NAMALWA (cell line): ENCODE measurements at regions not wholly inside any gene's neighbourhood (a gene's known extent, or its start where the extent isn't known, plus 50 kb on each side); places are given as distances from the start of the nearest gene placed in this dataset.
"Not testable (repeated sequence)": the region's sequence is repeated elsewhere in the genome, so short reads cannot be mapped to it uniquely, and the experiment has no call there.

ENCODE experiments used
- DNase-seq: peaks from one replicate; pipeline ENCODE4 v3.0.0-alpha.2; 2015; ENCODE audit warnings: low spot score

- DNase-seq: no peak
Measured at GRCh38 chr5:56659971-56660370, 155.4 kb upstream of the MAP3K1 start.

DNA sequence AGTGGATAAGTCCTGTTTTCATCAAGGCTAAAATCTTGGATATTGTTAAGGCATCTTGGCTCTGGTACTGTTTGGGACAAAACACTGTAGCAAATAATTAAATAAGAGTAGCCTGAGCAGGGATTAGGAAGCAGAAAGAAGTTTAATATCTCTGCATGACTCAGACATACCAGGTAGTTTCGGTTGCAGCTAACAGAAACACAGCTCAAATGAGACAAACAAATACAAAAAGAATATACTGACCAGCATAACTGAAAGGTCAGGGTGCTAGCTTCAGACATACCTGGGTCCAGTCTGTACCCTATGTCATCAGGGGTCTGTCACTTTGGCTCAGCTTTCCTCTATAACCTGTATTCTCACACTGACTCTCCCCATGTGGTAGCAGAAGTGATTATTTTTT lies 156.4 kb upstream of the MAP3K1 start:
- DNase-seq: no peak

DNA sequence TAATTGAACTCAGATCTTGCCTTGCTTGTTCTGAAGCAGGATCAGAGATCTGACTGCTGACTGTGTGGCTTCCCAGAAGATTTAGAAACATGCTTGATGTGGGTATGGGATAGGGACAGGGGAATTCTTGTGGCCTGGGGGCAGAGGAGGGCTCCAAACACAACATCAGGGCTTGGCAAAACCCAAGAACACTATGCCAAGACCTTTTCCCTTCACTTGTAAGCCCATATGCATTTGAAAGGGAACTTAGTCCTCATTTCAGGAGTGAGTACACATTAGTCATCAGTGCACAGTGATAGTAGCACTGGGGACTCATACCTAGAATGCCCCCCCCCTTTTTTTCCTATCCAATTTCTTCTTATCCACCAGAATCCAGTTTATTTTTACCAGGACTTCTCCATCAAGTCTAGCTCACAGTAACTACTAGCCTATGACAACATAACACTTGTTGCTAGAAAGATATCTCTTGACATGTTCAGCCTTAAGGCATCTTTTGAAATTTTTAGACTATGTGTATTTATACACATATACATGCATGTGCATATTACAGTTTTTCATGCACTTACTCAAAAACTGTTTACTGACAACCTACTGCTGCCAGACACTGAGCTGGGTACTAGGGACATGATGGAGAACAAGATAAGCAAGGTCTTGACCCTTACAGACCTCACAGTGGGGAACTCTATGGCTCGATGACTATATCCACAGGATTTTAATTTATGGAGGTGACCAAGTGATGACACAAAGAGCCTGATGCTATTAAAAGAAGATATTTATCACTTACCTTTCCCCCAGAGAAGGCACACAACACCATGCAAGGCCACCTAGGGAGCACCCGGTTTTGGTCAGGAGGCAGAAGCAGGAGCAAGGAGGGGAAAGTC lies 158.3 kb upstream of the MAP3K1 start:
- no peak for DNase-seq

DNA sequence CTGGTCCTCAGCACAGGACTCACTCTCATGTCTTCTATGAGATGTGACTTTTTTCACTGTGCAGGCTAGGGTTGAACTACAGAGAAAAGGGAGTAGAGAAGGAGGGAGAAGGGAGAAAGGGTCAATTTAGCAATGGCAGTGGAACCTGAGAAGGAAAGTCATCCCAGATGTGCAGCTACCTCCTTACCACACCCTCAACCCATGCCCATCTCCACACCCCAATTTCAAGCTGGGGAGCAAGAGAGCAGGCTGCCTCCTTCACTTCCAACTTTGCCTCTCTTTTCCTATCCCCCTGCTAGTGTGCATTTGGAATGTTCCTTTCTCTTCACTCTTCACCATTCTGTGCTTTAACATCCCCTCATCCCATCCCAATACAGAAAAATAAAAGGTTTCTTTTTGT lies 163.5 kb upstream of the MAP3K1 start:
- no peak for DNase-seq

DNA sequence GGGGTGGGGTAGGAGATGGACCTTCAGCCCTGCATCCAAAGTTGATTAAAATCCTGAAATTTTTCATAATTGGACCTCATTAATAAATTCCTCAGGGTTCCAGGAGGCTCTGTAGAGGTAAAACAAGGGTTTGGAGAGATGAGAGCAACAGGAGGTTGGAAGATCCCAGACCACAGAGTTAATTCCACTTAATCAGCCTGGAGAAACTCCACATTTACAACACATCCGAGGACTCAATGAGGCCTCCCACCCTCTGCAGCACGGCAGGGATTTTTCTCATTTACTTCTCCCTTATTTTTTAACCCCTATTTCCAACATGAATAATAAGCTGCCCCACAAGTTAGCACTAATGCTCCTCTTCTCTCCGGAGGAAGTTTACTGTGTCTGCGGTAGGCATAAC lies 165.0 kb upstream of the MAP3K1 start:
- DNase-seq: no peak

DNA sequence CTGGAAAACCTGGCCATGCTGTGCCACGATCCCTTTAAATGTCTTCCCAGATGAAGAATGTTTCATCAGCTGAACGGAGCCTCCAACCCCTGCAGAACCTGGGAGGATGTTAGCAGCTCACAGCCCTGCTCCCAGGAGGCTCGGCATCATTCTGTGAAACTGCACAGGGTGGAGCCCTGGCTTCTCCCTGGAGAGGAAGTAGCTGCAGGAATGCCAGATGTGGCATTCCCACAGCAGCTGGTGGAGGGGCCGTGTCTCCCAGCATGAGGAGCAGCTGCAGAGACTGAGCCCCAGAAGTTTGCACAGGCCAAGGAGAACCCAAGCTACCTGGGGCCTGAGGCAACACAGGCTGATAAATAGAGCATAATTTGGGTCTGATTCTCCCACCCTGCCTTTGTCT lies 165.8 kb upstream of the MAP3K1 start:
- DNase-seq: no peak

GRCh38 chr5:56648460-56649034 lies 166.8 kb upstream of the MAP3K1 start:
- DNase-seq: no peak

GRCh38 chr5:56647099-56647850 lies 168.1 kb upstream of the MAP3K1 start:
- no peak for DNase-seq

DNA sequence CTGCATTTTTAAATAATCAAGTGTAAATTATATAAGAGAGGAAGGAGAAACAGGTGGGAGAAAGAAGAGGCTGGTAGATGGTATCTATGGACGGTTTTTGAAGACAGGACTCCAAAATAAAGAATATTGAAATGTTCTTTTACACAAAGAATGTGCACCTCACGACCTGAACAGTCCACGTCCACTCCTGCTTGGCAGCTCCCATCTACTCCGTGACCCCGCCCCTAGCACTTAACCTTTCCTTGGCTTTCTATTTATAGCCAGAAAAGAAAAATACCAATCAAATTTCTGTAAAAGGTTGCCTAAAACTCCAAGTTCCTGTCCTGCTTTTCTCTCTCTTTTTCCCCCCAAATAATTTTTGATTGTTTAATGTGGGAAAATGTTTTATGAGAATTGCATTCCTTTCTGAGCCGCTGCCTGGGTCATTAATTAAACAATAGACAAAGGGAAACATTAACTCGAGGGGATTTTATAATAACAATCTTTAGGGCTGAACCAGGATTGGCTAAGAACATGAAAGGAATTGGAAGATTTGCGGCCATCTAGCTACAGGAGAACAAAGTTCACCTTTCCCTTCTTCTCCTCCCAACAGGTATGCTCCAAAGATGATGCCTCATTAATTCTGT lies 173.6 kb upstream of the MAP3K1 start:
- DNase-seq: no peak

DNA sequence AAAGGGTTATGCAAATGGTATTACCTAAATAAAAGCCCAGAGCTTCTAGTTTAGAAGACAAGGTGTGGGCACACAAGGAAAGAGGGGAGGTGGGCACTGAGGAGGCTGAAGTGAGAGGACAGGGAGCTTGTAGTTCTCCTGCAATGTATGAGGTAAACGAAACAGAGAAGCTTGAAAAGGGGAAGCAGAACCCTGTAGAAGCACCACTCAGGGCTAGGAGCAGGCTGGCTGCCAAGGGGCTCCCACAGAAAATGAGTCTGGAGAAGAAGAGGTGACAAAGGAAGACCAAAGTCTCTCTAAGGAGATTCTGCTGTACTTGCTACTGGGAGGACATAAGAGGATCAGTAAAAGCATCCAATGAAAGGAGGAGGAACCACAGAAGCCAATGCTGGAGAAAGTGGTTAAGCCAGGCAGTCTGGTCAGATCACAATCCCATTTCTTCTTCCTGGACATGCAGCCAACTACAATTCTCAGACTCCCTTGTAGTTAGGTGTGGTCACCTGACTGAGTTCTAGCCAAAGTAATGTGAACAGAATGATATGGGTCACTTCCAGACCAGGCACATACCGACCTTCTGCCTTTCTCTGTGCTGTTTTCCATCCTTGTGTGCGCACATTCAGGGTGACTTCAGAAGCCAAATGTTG lies 174.5 kb upstream of the MAP3K1 start:
- DNase-seq: peak; percentile 2

GRCh38 chr5:56639476-56639875 lies 175.9 kb upstream of the MAP3K1 start:
- no peak for DNase-seq

GRCh38 chr5:56638768-56639238 lies 176.5 kb upstream of the MAP3K1 start:
- no peak for DNase-seq

DNA sequence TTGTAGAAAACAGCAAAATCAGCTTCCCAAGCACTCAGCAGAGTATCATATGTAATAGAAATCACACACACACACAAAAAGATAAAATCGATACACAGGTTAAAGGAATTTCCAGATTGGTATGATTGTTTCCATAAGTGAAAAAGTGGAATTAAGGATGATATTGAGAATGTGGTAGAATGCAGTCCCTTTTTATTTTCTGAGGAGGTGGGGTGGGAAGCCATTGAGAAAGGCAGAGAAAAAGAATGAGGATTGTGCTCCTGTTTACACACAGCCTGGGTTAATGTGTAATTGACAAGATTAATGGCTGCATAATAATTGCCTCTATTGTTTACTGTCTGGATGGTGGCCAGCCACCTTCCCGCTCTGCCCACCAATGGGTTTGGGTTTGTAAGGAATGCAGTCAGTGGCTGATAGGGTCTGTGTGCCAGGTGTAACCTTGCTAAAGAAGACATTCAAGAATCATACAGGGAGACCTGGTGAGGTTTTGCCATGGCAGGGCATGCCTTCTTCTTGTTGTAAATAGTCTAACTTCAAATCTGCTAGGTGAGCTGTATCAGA lies 177.2 kb upstream of the MAP3K1 start:
- DNase-seq: no peak

GRCh38 chr5:56637321-56637920 lies 177.9 kb upstream of the MAP3K1 start:
- no peak for DNase-seq

DNA sequence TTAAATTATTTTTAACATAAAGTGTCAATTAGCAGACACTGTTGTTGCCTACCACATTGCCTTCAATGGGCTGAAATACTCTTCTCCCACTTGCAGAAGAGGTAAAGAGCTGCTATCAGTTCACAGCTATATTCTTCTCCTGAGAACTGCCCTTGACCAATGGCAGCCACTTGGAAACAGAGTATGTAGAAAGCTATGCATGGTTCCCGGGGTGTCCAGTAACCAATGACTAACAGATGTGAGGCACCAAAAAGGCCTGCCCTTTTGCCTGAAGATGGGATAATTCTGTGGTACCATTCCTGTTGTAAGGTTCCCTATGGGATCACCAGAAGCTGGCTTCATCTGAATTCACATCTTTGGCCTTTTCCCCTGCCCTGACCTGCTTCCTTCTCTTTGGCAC lies 181.4 kb upstream of the MAP3K1 start:
- no peak for DNase-seq

- no peak for DNase-seq
Measured at GRCh38 chr5:56632939-56633338, 182.4 kb upstream of the MAP3K1 start.

DNA sequence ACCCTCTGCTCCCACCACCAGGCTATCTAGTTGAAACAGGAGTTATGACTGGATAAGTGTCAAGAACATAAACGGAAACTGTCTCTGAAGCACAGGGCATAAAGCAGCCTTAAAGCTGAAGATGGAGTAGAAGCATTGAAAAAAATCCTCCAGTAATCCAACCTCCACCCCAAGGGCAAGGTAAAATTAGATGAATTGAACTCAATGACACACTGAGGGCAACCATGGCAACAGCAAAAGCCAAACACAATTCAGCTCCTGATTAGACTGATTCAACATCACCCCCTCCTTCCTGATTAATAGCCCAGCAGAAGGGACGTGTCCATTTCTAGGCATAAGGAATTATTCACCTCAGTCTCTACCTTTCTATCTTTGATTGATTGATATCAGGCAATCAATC lies 183.2 kb upstream of the MAP3K1 start:
- no peak for DNase-seq

DNA sequence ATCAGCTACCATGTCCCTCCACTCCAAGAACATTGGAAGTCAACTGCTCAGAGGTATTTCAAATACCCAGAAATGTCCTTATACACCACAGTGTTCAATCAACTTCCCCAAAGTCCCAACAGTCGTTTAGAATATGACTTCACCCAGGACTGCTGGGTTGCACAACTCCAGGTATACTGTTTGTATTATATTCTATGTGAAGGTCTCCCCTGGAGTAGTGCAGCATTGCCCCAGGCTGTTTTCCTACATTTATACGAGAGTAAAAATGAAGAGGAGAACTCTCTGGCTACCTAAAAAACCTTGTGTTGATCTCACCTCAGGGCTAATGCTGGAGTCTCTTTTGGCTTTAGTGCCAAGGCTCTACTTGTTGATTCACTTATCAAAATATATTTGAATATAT lies 183.6 kb upstream of the MAP3K1 start:
- DNase-seq: no peak

GRCh38 chr5:56628616-56629015 lies 186.7 kb upstream of the MAP3K1 start:
- DNase-seq: not testable (repeated sequence)

DNA sequence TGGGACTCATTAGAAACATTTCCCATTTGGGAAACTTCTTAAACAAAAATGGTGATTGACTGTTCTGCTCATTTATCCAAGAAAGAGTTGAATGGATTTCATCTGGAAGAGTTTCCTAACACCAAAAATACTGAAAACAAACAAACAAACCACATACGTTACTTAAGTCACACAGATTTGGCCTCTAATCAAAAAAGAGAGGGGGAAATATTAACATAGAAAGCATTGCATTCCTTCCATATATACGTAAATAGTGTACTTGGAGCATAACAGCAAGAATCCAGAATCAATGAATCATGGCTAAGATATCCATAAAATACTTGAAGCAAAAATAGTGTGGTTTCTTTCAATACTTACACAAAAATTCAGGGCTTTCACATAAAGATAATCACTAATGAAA lies 189.8 kb upstream of the MAP3K1 start:
- no peak for DNase-seq

DNA sequence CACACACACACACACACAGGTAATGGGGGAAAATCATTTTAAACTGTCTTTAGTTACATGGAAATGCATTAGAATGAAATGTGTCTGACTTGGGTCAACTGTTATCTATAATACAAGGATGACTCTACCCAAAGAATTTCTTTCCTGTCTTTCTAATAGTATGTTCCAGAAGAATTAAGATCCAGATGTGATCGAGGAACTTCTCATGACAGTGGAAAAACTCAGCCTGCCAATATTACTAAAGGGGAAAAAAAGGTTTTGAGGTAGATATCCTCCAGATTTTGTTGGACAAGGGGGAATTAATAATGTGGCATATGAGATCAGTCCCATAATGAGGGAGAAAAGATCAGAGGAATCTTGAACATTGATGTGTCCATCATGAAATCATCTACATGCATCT lies 190.6 kb upstream of the MAP3K1 start:
- no peak for DNase-seq
